HG02642 (cell line): ENCODE measurements at regions not wholly inside any gene's neighbourhood (a gene's known extent, or its start where the extent isn't known, plus 50 kb on each side); places are given as distances from the start of the nearest gene placed in this dataset.
"Not testable (repeated sequence)": the region's sequence is repeated elsewhere in the genome, so short reads cannot be mapped to it uniquely, and the experiment has no call there.

Experiments used
- ATAC-seq: cut with Tn5 transposase; IDR thresholded peaks from one replicate; pipeline ENCODE4 v1.9.1; 2021; ENCODE audit warnings: mild to moderate bottlenecking; ENCODE audit not compliant: unreplicated experiment, poor library complexity

DNA sequence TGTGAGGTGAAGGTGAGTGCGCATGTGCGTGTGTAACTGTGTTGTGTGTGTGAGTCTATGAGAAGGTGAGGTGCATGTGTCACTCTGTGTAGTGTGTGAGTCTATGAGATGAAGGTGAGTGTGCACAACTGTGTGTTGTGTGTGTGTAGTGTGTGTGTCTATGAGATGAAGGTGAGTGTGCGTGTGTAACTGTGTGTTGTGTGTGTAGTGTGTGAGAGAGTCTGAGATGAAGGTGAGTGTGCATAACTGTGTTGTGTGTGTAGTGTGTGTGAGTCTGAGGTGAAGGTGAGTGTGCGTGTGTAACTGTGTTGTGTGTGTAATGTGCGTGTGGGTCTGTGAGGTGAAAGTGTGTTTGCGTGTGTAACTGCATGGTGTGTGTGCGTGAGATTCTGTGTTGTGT lies 154.0 kb downstream of the FOXD2 start:
- no peak for ATAC-seq

DNA sequence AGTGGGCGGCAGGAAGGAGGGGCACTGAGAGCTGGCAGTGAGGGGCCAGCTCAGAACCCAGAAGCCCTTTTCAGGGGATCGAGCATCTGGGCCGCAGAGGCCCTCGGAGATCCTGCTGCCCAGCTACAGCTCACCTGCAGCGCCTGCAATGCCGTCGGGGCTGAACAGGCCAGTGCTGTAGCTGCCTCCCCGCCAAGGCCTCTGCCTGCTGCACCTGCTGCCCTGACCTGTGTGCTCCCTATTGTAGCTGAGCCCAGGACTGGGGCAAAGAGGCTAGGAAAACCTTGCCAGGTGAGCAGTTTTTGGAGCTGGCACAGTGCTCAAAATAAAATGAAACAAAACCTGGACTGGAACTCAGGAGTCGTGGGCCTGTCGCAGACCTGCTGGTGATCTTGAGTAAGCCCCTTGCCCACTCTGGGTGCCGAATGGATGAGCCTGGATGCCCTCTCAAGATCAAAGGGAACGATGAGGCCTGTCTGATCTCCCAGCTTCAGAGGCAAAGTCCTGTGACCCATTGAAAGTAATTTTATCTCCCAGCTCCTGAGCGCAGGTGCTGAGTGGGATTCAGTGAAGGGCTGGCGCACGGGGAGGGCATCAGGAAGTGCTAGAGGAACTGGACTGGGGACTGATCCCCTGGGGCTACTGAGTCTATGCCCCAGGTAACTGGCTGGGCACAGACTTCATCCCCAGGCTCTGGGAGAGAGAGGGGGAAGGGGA lies 154.6 kb downstream of the FOXD2 start:
- ATAC-seq, result no peak

DNA sequence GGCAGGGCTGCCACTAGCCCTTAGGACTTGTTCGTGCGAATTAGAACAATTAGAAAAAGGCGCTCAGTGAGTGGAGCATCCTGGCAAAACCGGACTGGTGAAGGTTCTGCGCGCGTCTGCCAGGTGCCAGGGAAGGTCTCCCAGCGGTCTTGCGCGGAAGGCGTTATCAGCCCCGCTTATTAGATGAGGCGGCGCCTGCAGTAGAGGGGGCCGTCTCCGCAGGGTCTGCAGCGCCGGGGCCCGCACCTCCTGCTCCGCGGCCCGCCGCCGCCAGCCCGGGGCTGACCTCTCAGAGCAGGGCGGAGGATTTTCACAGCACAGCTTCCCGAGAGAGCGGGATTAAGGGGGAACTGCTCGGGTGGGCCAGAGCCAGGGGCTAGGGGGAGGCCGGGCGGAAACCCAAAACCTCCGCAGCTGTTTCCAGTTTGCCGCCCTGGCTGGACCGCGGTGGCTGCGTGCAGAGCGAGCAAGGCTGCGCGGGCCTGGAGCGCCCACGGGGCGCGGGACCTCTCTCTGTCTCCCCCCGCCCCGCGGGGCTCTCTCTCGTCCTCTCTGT lies 155.2 kb downstream of the FOXD2 start:
- ATAC-seq, result no peak

DNA sequence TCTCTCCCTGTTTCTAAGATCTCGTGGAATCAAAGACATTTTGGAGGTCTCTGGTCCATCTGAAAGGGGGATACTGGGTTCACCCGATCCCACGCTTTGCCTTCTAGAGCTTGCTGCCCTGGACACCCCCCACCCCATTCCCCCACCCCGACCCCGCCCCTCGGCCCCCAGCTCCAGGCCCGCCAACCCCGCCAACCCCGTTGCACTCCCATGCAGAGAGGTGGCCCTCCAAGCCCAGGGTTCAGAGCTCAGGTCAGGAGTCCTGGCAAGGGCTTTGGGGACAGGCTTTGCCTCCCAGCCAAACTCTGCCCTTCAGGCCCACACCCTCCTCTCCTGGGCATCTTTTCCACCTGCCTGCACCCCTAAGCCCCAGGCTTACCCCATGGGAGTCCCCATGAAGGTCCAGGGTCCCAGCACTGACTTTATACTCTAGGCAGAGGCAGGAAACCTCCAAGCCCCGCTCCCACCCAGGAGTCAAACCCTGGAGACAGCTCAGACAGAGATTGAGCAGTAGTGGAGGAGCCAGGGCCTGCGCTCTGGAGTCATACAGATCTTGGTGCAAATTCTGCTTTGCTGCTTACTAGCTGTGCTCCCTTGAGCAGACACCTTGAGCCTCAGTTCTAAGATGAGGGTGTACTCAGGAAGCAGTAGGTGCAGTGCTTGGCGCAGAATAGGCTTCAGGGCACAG lies 155.9 kb downstream of the FOXD2 start:
- no peak for ATAC-seq

DNA sequence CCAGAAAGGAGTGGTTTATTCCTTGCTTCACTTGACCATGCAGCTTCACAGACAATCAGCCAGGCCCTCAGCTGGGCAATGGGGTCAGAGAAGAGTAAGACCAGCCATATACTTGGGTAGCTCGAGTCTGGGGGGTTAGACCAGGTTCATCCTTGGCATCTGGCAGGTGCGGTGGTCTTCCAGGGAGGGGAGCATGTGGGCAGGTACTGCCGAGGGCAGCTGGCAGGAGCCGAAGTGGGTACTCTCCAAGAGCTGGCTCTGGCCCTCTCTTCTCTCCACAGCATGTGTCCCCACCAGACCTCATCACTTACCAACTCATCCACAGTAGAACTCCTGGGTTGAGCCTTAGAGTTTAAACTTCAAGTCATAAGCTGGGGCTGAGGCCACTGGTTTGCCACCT lies 156.8 kb downstream of the FOXD2 start:
- no peak for ATAC-seq

DNA sequence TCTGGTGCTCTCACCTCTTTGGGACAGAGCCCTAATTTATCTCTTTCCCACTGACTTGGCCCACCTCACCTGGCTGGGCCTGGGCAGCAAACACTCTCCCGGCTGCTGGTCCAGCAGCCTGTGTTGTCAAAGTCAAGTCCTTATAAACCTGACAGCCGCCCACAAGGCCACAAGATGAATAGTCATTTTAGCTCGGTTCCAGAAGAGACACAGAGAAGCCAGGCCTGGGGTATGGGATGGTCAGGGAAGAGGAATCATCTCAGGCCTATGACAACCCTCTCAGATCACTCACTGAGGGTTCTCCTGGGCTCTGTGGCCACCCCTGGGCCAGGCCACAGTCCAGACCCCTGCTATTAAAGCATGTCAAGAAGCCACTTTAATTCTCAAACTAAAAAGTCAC lies 158.5 kb downstream of the FOXD2 start:
- ATAC-seq, result no peak

DNA sequence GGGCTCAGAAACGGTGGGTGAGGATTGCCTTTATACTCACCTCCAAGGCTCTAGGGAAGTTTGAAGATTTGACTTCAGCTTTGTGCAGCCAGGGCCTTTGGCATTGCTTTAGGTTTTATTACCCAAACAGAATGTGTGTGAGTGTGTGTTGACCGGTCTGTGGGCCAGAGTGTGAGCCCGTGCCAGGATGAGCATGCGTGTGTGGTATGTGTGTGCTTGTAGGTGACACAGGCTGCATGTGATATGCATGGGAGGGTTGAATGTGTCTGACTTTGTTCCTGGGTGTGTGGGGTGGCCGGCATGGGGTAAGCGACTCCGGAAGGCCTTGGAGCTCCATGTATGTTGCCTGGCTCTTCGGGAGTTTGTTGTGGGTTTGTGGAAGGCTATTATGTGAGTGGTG lies 160.5 kb downstream of the FOXD2 start:
- no peak for ATAC-seq

DNA sequence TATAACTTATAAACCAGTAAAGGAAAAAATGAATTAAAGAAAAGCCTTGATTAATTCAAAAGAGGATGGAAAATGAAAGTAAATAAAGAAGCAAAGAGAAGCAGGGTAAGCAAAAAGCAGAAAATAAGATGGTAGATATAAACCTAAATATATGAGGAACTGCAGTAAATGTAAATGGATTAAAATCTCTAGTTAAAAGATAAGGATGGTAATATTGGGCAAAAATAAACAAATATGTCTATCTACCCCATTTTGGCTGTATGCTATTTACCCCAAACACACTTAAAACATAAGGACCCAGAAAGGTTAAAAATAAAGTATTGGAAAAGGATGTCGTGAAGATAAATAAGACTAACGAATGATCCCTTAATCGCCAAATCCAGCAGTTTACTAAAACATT lies 161.9 kb downstream of the FOXD2 start:
- ATAC-seq, result no peak

DNA sequence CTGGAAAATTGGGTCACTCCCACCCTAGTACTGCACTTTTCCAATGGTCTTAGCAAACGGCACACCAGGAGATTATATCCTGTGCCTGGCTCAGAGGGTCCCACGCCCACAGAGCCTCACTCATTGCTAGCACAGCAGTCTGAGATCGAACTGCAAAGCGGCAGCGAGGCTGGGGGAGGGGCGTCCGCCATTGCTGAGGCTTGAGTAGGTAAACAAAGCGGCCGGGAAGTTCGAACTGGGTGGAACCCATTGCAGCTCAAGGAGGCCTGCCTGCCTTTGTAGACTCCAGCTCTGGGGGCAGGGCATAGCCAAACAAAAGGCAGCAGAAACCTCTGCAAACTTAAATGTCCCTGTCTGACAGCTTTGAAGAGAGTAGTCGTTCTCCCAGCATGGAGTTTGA lies 164.6 kb downstream of the FOXD2 start:
- ATAC-seq, result not testable (repeated sequence)

DNA sequence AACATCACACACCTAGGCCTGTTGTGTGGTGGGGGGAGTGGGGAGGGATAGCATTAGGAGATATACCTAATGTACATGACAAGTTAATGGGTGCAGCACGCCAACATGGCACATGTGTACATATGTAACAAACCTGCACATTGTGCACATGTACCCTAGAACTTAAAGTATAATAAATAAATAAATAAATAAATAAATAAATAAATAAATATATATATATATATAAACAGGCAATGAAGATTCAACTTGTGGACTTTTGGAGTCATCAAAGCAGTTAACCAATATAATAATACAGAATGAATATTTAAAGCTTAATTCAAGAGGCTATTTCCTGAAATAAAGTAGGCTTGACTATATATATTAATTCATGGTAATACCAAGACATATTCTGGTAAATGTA lies 167.0 kb downstream of the FOXD2 start:
- not testable (repeated sequence) for ATAC-seq

DNA sequence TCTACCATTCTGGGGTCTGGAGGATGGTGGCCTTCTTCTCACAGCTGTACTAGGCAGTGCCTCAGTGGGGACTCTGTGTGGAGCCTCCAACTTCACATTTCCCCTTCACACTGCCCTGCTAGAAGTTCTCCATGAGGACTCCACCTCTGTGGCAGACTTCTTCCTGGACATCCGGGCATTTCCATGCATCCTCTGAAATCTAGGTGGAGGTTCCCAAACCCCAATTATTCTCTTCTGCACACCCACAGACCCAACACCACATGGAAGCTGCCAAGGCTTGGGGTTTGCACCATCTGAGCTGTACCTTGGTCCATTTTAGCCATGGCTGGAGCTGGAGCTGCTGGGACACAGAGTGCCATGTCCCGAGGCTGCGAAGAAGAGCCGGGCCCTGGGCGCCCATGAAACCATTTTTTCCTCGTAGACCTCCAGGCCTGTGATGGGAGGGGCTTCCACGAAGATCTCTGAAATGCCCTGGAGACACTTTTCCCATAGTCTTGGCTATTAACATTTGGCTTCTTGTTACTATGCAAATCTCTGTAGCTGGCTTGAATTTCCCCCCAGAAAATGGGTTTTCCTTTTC lies 170.5 kb downstream of the FOXD2 start:
- ATAC-seq, result no peak

DNA sequence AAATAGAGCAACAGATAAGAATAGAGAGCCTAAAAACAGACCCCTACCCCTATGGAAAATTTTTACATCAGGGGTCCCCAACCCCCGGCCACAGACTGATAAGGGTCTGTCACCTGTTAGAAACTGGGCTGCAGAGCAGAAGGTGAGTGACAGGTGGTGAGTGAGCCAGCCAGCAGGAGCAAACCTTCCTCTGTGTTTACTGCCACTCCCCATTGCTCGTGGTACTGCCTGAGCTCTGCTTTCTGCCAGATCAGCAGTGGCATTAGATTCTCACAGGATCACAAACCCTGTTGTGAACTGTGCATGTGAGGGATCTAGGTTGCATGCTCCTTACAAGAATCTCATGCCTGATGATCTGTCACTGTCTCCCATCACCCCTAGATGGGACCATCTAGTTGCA lies 174.1 kb downstream of the FOXD2 start:
- ATAC-seq, result no peak

DNA sequence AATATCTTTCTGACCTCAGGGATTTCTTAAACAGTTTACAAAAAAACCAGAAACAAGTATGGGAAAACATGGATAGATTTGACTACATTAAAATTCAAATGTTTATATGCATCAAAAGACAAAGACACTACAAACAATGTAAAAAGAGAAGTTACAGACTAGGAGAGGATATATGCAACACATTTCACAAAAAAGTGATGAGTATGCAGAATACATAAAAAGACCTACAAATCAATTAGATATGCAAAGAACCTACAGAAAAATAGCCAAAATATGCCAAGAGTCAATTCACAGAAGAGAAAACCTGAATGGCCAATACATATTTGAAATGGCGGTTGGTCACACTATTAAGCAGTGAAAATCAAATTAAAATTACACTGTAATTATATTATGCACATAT lies 175.0 kb downstream of the FOXD2 start:
- no peak for ATAC-seq

DNA sequence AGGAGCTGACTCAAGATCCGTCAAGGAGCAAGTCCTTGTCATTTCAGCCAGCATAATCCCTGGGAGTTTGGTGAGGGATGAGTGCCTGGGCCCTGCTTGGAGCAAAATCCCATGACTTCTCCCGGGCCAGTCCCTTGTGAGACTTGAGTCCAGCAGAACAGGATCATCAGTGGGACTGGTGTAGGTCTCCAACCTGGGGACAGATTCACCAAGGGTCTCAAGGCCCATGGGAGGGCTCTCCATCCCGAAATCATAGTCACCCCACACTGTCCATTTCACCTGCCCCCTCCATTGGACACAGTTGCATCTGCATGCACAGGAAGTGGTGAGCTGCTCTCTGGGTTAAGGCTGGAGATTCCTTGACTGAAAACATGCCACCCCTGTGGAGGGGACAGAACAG lies 178.2 kb downstream of the FOXD2 start:
- no peak for ATAC-seq

DNA sequence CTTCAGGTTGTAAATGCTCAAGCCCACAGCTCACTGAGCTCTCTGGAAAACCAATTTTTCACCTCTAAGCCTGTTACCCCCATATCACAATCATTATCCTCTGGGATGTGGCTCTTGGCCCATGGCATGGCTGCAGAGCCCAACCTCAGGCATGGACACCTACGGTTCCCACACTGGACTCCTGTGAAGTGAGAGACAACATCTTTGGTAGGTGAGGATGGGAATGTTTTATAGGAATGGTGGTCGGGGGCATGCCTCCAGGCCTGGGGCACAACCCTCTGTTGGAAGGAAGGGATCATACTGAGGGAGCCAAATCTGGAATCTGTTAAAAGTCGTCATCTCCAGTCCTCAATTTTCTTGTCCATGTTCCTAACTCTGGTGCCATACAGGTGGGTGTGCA lies 179.1 kb downstream of the FOXD2 start:
- ATAC-seq, result no peak

DNA sequence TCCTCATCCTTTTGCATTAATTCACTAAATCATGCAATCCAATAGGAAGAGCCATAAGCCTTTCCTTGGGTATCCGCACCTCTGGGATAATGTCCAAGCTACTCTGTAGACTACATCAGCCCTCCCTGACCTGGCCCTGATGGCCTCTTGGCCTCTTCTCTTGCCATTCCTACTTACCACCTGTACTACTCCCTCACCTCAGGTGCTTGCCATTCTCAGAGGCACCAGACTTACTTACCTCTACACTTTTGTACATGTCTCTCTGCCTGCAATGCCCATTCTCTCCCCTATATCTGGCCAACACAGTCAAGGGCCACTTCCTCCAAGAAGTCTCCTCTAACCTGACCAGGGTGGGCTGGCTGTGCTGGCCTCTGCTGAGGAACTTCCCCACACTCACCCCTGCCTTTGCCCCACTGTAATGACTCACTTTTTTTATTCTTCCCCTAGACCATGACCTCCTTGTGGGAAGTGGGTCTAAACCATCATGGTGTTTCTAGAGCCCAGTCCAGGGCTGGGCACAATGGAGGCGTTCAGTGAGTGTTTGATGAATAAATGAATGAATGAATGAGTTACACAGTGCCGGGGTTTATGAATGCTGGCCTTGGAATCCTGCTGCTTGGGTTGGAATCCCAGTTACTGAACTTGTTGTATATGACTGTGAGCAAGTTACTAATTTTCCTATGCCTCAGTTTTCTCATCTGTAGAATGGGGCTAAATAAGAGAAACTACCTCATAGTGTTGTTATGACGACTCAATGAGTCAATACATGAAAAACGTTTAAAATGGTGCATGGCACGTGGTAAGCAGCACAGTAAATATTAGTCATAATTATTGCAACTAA lies 179.8 kb downstream of the FOXD2 start:
- no peak for ATAC-seq

DNA sequence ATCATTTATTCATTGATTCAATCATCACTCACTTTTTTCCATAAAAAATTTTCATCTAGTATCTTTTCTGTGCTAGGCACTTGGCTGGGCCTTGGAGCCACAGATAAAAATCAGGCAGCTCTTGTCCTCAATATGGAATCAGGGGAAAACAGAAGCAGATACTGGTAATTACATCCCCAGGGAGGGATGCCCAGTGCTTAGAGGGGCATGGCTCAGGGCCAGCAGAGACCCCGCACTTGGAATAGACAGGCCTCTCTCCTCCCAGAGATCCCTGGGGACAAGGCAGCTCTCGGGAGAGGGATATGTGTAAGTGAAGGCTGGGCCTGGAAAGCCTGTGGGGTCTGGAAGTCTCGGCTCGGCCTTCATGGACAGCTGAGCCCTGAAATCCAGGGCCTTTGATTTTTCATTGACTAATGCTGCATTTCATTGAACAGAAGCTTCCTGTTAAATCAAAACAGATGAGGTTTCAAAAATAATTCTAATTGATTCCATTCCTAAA lies 180.4 kb downstream of the FOXD2 start:
- no peak for ATAC-seq

DNA sequence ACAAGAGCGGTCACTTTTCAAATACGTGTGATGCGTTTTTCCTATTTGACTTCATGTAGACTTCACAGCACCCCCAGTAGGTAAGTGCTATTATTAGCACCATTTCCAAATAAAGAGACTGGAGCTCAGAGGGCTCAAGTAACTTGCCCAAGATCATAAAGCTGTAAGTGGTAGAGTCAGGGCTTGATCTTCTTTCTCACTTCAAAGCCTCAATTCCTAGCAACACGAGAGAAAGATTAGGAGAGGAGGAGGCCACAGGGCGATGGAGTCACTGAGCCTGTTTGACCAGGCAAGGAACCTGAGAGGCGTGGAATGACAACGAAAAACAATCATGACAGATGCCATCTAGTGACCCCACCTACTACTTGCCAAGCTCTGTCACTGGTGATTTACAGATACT lies 181.0 kb downstream of the FOXD2 start:
- no peak for ATAC-seq

DNA sequence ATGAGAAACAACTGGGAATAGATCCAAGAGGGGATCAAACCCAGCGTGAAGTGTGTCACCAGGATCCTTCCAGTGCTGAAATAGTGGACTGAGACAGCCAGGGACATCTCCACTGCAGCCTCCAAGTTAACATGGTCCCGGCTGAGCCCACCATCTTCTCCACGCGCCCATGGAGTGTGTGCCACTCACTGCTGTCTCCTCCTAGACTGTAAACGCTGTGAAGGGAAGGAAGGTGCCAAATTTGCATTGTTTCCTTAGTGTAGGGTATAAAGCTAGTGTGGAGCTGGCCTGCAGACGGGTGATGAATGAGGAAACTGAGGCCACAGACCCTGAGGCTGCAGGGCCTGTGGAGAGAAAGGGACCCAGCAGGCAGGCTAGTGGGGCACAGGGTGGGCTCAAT lies 183.6 kb downstream of the FOXD2 start:
- ATAC-seq, result no peak

DNA sequence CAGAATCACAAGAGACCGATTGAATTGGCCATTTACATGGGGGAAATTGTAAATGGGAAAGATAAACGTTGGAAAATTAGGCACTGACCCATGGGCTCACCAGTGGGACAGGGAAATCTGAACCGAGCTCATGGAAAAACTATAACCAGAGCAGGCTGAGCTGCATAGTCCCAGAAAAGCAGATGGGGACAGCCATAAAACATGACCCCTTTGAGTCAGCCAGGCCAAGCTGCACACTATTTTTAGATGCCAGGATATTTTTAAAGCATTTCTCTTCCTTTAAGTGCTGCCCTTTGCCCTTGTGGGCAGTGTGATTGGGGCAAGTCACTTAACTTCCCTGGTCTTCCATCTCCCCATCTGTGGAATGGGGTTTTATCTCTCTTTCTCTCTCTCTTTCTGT lies 184.1 kb downstream of the FOXD2 start:
- no peak for ATAC-seq
